ENCODE measurements at regions not wholly inside any gene's neighbourhood (a gene's known extent, or its start where the extent isn't known, plus 50 kb on each side); places are given as distances from the start of the nearest gene placed in this dataset.

- no peak for DNase-seq
Measured at GRCh38 chr2:120401275-120402066, 55.5 kb downstream of the INHBB start.

DNA sequence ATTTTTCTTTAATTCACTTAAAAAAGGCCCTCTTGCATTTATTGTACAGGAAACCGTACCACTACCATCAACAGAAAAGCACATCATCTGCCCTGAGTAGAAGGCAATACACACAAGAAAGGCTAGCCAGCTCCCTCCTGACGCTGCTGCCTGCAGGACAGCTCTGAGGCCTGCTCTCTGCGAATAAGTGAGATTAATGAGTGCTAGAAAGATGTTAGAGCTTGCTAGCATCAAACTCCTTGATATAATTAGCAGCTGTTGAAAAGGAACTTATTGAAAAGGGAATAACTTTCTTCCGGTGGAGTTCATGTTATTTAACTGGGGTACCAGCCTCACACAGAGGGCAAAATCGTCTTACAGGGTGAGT, 56.1 kb downstream of the INHBB start:
- no peak for DNase-seq

GRCh38 chr2:120402508-120402907, 56.6 kb downstream of the INHBB start:
- DNase-seq: no peak

DNA sequence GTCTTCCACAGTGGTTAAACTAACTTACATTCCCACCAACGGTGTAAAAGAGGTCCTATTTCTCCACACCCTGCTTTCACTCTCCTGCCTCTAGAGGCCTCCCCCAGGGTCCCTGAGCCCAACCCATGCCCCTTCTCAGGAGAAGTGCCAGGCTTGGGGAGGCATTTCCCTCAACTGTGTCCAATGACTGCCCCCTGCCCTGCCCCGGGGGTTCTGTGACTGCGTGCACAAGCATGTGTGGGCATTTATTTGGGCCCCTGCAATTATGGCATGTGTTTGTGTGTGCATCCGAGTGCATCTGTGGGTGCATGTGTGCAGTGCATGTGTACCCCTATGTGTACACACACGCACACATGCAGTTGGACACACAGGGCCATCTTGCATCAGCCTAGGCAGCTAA, 57.3 kb downstream of the INHBB start:
- no peak for DNase-seq

DNA sequence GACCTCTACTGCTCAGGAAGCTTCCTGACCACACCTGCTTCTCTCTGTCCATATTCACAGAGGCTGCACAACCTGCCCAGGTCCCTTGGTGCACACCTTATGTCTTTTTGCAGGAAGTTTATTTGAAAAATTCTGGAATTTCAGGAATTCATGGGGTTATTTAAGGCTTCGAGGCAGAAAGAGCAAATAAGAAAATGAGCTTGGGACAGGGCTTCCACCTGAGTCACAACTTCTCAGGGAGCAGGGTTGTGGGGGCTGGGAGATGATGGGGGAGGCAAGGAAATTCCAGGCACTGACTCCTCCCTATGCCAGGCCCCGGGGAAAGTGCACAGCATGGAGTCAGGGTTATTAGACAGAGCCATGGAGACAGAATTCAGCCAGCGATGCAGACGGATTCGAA, 57.7 kb downstream of the INHBB start:
- no peak for DNase-seq

GRCh38 chr2:120404274-120404673, 58.3 kb downstream of the INHBB start:
- DNase-seq: no peak

DNA sequence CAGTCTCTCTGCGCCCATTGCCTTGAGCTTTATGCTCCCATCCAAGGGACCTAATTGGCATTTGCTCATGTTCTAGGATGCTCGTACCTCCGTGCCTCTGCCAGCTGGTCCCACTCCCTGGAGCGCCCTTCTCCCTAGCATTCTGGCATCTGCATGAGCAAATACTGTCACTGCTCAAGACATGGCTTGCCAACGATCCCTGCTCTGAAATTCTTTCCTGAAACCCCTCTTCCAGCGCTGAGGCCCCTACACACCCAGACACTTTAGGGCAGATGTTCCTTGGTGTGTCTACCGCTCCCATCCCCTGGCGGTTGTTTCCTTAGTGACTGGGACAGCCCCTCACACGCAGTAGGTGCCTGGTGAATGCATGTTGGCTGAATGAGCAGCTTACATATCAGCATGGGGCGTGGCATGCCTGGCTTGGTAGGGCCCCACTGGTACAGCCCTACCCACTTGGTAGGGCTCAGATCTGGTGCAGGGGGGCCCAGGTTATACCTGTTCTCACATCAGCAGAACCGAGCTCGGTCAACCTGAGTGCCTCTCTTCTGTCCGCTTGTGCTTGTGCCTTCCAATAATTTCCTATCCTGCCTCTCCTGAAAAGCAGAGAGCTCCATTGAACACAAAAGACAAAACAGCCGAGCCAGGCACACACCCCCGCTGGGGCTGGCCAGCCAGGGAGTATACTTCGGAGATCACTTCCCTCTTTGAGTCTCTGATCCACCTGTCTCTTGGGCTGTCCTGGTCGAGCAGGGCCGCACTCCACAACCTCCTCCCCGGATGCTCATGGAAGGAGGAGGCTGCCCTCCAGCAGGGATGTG, 59.2 kb downstream of the INHBB start:
- DNase-seq: no peak

DNA sequence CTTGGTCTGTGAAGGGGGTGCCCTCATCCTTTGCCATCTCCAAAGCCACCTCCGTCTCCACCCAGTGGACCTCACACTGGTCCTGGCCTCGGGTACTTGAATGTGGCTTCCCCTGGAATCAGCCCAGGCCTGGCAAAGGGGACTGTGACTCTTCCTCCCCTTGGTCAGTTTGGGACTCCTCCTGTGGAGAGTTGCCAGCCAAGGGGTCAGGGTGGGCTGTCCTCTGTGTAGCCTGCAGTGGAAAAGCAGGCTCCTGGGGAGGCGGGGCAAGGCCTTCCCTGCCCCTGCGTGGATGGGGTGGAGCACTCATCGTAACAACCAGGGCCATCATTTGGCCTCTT, 59.8 kb downstream of the INHBB start:
- no peak for DNase-seq

GRCh38 chr2:120406566-120406965, 60.6 kb downstream of the INHBB start:
- DNase-seq: no peak

DNA sequence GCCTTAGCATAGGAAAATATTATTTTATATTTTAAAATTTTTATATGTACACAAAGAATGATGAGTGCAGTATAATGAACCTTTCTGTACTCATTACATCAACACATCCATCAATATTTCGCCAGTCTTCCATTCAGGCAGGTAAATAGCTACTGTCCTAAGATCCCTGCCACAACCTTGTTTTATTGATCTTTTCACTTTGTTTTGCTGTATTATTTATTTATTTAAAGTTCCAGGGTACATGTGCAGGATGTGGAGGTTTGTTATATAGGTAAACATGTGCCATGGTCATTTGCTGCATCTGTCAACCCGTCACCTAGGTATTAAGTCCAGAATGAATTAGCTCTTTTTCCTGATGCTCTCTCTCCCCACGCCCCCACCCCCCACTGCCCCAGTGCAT, 64.6 kb downstream of the INHBB start:
- no peak for DNase-seq

- DNase-seq: no peak
Measured at GRCh38 chr2:120415060-120415459, 69.1 kb downstream of the INHBB start.

DNA sequence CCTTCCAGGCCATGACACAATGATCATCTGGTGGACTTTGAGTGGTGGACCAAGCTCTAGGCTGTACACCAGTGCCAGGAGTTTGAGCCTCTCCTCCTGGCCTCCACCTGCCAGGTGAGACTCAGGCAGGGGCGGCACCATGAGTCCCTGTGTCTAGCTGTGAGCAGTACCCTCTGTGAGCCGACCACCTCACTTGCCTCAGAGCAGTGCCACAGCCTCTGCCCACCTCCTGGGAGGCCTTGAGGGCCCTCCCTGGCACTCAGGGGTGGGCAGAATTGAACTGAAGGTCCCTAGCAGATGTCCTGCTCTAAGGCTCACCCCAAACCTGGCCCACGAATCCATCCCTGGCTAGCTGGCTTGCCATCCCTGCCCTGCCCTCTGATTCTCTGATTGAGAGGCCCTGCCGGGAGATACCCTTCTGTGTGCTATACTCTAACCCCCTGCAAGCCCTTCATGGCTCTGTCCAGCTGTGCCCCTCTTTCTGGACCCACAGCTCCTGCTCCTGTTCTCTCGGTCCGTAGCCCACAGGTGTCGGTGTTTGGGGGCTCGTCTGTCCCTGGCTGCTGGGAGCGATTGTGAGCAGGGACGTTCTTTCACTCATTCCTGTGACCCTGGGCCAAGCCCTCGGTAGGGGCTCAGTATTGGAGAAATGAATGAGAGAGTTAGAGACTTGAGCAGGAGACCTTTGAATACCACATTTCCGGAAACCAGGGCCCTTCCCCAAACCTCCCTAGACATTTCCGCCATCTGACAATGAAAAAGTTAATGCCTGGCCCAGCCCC, 70.0 kb downstream of the INHBB start:
- DNase-seq: no peak

- DNase-seq: no peak
Measured at GRCh38 chr2:120418174-120418787, 72.3 kb downstream of the INHBB start.

DNA sequence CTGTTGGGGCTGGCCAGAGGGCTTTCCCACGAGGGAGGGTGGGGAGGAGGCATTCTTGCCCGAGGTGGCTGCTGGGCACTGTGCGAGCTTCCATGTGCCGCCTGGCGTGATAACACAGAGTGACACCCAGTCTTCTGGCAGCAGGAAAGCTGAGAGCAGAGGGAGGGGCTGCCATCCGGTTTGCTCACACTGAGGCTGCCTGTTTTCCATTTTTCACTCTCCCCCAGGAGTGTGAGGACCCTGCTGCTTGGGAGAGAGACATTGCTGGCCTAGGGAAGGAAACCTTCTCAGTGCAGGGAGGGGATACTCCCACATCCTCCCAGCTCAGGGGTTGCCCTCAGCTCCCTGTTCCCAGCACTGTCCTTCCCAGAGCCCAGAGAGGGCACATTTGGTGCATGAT, 73.1 kb downstream of the INHBB start:
- no peak for DNase-seq

DNA sequence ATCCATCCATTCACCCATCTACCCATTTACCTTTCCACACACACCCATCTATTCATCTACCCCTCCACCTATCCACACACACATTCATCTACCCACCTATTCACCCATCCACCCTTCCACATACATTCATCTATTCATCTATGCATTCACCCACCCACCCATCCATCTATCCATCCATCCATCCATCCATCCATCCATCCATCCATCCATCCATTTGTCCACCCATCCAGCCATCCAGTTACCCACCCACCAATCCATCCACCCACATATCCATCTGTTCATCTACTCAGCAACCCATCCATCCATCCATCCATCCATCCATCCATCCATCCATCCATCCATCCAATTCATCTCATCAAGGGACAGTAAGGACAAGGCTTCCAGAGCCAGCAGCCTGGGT, 74.0 kb downstream of the INHBB start:
- DNase-seq: no peak

GRCh38 chr2:120421126-120421829, 75.3 kb downstream of the INHBB start:
- DNase-seq: no peak

DNA sequence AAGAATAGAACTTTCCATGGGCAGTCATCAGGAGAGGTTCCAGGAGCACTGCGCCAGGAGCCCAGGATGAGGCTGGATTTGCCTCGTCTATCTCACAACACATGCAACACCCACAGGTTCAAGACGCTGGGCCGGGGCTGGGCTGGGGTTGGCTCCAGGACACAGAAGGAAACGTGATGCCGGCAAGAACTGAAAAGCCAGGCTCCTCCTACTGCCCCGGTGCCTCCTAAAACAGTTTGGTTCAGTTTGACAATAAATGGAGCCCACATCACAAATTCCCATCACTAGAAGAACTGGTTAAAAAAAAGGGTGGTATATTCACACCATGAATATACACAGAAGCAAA, 75.9 kb downstream of the INHBB start:
- no peak for DNase-seq

GRCh38 chr2:120422465-120423160, 76.7 kb downstream of the INHBB start:
- no peak for DNase-seq

DNA sequence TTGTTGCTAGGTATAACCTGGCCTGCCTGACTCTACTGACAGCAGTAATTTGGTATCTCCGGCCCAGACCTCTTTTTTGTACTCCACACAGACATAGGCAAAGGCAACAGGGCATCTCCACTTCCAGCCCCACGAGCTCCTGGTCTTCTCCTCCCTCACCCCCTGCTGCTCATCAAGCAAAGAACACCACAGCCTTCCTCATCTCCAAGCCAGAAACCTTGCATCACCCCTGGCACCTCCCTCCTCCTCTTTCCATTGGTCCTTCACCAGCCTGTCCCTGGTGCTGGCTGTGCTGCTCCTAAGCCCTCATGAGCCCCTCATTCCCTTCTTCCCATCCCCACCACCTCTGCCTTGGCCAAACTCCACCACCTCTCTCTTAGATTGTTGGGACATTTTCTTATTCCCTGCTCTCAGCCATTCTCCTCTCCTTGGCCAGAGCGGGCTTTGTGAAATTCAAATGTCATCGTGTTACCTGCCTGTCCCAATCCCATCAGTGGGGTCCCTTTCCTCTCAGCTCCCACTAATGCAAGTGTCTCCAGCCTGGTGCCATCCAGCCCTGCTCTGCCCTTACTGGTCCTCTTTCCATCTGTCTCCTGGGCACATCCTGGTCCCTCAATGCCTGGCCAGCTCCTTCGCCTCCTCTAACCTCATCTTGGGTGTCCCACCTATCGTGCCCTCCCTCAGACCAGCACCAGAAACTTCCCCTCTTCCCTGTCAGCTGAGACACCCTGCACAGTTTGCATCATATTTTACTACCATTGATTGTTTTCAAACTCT, 77.4 kb downstream of the INHBB start:
- DNase-seq: no peak

- no peak for DNase-seq
Measured at GRCh38 chr2:120424274-120424796, 78.4 kb downstream of the INHBB start.

DNA sequence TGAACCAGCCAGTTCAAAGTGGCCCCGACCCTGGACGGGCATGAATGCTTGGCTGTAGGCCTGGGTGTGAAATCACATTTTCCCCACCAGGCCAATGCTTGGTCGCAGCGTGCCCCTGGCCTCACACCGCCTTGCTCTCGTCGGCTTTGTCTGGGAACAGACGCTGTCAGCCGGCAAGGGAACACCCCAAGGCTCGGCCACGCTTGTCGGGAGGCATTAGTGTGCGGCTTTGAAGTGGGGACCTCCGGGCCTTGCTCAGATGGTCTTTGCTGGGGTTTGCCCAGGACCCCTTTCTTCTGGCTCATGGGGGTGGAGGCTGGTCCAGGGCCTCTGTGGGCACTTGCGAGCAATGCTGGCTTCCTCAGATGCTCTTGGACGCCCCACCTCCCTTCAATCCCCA, 79.1 kb downstream of the INHBB start:
- DNase-seq: no peak
